B cell (primary cell): ENCODE measurements at regions not wholly inside any gene's neighbourhood (a gene's known extent, or its start where the extent isn't known, plus 50 kb on each side); places are given as distances from the start of the nearest gene placed in this dataset.

Experiments used
- ATAC-seq: fragments of 200-7000 bp; cut with Tn5 transposase; one replicate; pipeline ENCODE4 v1.10.0; 2021; ENCODE audit warnings: low read depth, mild to moderate bottlenecking, moderate number of reproducible peaks, moderate library complexity
- CTCF ChIA-PET: fragments of 350-600 bp; sonication (Branson Sonifier 250); formaldehyde crosslinking; loops from one replicate; lab custom pipeline; 2021; ENCODE audit warnings: antibody characterized with exemption, inconsistent platforms; lab: Charles Lee
- POLR2A ChIA-PET: fragments of 350-600 bp; sonication (Branson Sonifier 250); formaldehyde crosslinking; loops from one replicate; lab custom pipeline; 2021; ENCODE audit warnings: antibody characterized with exemption; lab: Charles Lee
- DNase-seq: peaks from one replicate; pipeline ENCODE4 v3.0.0; 2013
- H2AFZ ChIP-seq: 2 replicates; pipeline ENCODE4 v1.6.1; 2012; ENCODE audit warnings: mild to moderate bottlenecking, low read depth, low read length; ENCODE audit not compliant: insufficient read depth, poor library complexity, severe bottlenecking
- H3K27ac ChIP-seq, 2 donors: 1 replicate in 1 of 2; 2 replicates in 1 of 2; pipeline ENCODE4 v1.5.1; 2012 to 2013; ENCODE audit warnings: low read length in 2 of 2, mild to moderate bottlenecking in 2 of 2, moderate library complexity in 1 of 2
- H3K27me3 ChIP-seq, 4 experiments: fragments of 200-600 bp in 1 of 4; sonication (generic) in 1 of 4; replicated peaks in 1 of 4; 1 replicate in 2 of 4; 2 replicates in 2 of 4; pipeline versions ENCODE4 v1.6.1 to v1.7.0; 2013 to 2016; ENCODE audit warnings: low read length in 3 of 4, mild to moderate bottlenecking in 2 of 4, mixed read lengths in 1 of 4, moderate library complexity in 1 of 4; ENCODE audit not compliant: insufficient read depth in 4 of 4, control insufficient read depth in 3 of 4; ENCODE audit errors: control extremely low read depth in 1 of 4
- H3K36me3 ChIP-seq, 2 experiments: replicated peaks in 1 of 2; 1 replicate in 1 of 2; 2 replicates in 1 of 2; pipeline versions ENCODE4 v1.6.1 to v1.7.1; 2013; ENCODE audit warnings: low read length in 1 of 2; ENCODE audit not compliant: insufficient read depth in 2 of 2, control insufficient read depth in 1 of 2; ENCODE audit errors: control extremely low read depth in 1 of 2, extremely low read depth in 1 of 2
- H3K4me1 ChIP-seq, 2 donors: fragments of 200-600 bp in 1 of 2; sonication (generic) in 1 of 2; 1 replicate in 1 of 2; 2 replicates in 1 of 2; pipeline versions ENCODE4 v1.5.1 to v1.6.1; 2013 to 2017; ENCODE audit warnings: low read length in 2 of 2; ENCODE audit not compliant: control insufficient read depth in 2 of 2, insufficient read depth in 2 of 2
- H3K4me2 ChIP-seq: replicated peaks from 2 replicates; pipeline ENCODE3; 2012; ENCODE audit warnings: mild to moderate bottlenecking, low read depth, low read length; ENCODE audit not compliant: poor library complexity, severe bottlenecking
- H3K4me3 ChIP-seq, 5 experiments: fragments of 200-600 bp in 1 of 5; sonication (generic) in 1 of 5; 1 replicate in 3 of 5; 2 replicates in 2 of 5; pipeline versions ENCODE4 v1.5.1 to v1.7.0; 2011 to 2016; ENCODE audit warnings: low read length in 4 of 5, mild to moderate bottlenecking in 4 of 5, low read depth in 2 of 5, control low read depth in 1 of 5, moderate library complexity in 1 of 5; ENCODE audit not compliant: insufficient read depth in 1 of 5; ENCODE audit errors: control extremely low read depth in 1 of 5, extremely low read depth in 1 of 5
- H3K79me2 ChIP-seq: fragments of 200-600 bp; sonication (generic); one replicate; pipeline ENCODE4 v1.6.0; 2016; ENCODE audit warnings: low read length; ENCODE audit not compliant: control insufficient read depth, insufficient read depth
- H3K9ac ChIP-seq: fragments of 200-600 bp; sonication (generic); 2 replicates; pipeline ENCODE4 v1.6.1; 2017; ENCODE audit warnings: mild to moderate bottlenecking, low read length, moderate library complexity
- H3K9me3 ChIP-seq, 3 donors: one replicate each; pipeline versions ENCODE4 v1.6.1 to v1.7.1; 2013; ENCODE audit warnings: low read length in 2 of 3; ENCODE audit not compliant: control insufficient read depth in 2 of 3, insufficient read depth in 1 of 3; ENCODE audit errors: control extremely low read depth in 1 of 3
- H4K20me1 ChIP-seq: 2 replicates; pipeline ENCODE4 v1.6.0; 2012; ENCODE audit warnings: mild to moderate bottlenecking, low read length; ENCODE audit not compliant: insufficient read depth, control insufficient read depth, poor library complexity, severe bottlenecking
- H3K27ac Mint-ChIP-seq: one replicate; pipeline ENCODE4 v1.8.0; 2021; ENCODE audit warnings: mixed read lengths
- H3K27me3 Mint-ChIP-seq: one replicate; pipeline ENCODE4 v1.8.0; 2021; ENCODE audit warnings: mixed read lengths
- H3K4me1 Mint-ChIP-seq: one replicate; pipeline ENCODE4 v1.8.0; 2021; ENCODE audit warnings: mixed read lengths
- H3K4me3 Mint-ChIP-seq: one replicate; pipeline ENCODE4 v1.8.0; 2021; ENCODE audit warnings: mixed read lengths
- H3K9me3 Mint-ChIP-seq: one replicate; pipeline ENCODE4 v1.8.0; 2022; ENCODE audit warnings: mixed read lengths; ENCODE audit not compliant: insufficient read depth
- CTCF ChIP-seq: fragments of 200-600 bp; IDR thresholded peaks from one replicate; pipeline ENCODE4 v1.8.0; 2022; ENCODE audit warnings: antibody characterized with exemption, mild to moderate bottlenecking
- EZH2 ChIP-seq: IDR thresholded peaks from 2 replicates; pipeline ENCODE4 v1.6.1; 2012; ENCODE audit warnings: borderline replicate concordance, low read depth, mild to moderate bottlenecking, moderate library complexity, low read length; ENCODE audit not compliant: insufficient read depth, poor library complexity, severe bottlenecking
- WGBS: methylation state at CpG from one replicate; pipeline ENCODE4 v1.1.5; 2013; ENCODE audit warnings: missing lambda C conversion rate; ENCODE audit not compliant: insufficient coverage; 5-methylcytosine and 5-hydroxymethylcytosine counted together
- intact Hi-C: fragments of 100-400 bp; cut with micrococcal nuclease; formaldehyde crosslinking; loops from one replicate; pipeline ENCODE4 v1.10.0; 2022

- no peaks in the 10 kb centered on the region for H3K9me3 Mint-ChIP-seq
- H3K27me3 Mint-ChIP-seq: peaks cover 18% of the 10 kb centered on the region
- no peaks in the 10 kb centered on the region for H3K4me1 Mint-ChIP-seq
- TF ChIP-seq CTCF (no peak), EZH2 (no peak)
- no peak overlapping the region for H2AFZ ChIP-seq
- H3K9ac ChIP-seq: no peak overlapping the region
- ChIA-PET CTCF (interaction anchor here (0.7 to 1.1 kb wide), 2 partner anchors 11 to 1381 kb away, joined by 3 to 5 read pairs; no protein-coding TSS in a partner anchor), POLR2A (no interaction called here)
- H3K79me2 ChIP-seq: no peaks in the 10 kb centered on the region
- no peak overlapping the region for H3K4me3 ChIP-seq
- H3K27ac Mint-ChIP-seq: no peak overlapping the region
- H3K4me3 Mint-ChIP-seq: no peak overlapping the region
- no peak overlapping the region for H3K4me2 ChIP-seq
- DNase-seq (no peak), ATAC-seq (no peak)
- H3K36me3 ChIP-seq: no peaks in the 10 kb centered on the region
- no peaks in the 10 kb centered on the region for H4K20me1 ChIP-seq
- no peaks in the 10 kb centered on the region for H3K27me3 ChIP-seq
- no peak overlapping the region for H3K27ac ChIP-seq
- intact Hi-C loops: no loop called here
- H3K4me1 ChIP-seq: no peaks in the 10 kb centered on the region
- WGBS: no CpG with 5 or more reads among the region's 3 CpGs
- H3K9me3 ChIP-seq: no peaks in the 10 kb centered on the region
Measured at GRCh38 chr15:60116456-60117089, 112.5 kb downstream of the FOXB1 start.

- CTCF ChIA-PET: no interaction called here
- peaks cover 18% of the 10 kb centered on the region for H3K27me3 Mint-ChIP-seq
Measured at GRCh38 chr15:60118146-60118545, 114.0 kb downstream of the FOXB1 start.

More at GRCh38 chr15:60118146-60118545, 114.0 kb downstream of the FOXB1 start:
- Mint-ChIP-seq H3K27ac (no peak overlapping the region), H3K9me3 (no peaks in the 10 kb centered on the region), H3K4me1 (no peaks in the 10 kb centered on the region), H3K4me3 (no peak overlapping the region)
- POLR2A ChIA-PET: no interaction called here
- Histone ChIP-seq H2AFZ (no peak overlapping the region), H3K4me3 (no peak overlapping the region), H3K36me3 (no peaks in the 10 kb centered on the region), H4K20me1 (no peaks in the 10 kb centered on the region), H3K4me2 (no peak overlapping the region), H3K9me3 (no peaks in the 10 kb centered on the region), H3K79me2 (no peaks in the 10 kb centered on the region), H3K27me3 (no peaks in the 10 kb centered on the region), H3K9ac (no peak overlapping the region), H3K4me1 (no peaks in the 10 kb centered on the region), H3K27ac (no peak overlapping the region)
- WGBS: 90% methylated on average over 3 of the region's 8 CpGs
- no peak for TF ChIP-seq EZH2
- TF ChIP-seq CTCF: no peak
- ATAC-seq (no peak), DNase-seq (no peak)
- intact Hi-C loops: no loop called here
